GM12865 (cell line): ENCODE measurements at regions not wholly inside any gene's neighbourhood (a gene's known extent, or its start where the extent isn't known, plus 50 kb on each side); places are given as distances from the start of the nearest gene placed in this dataset.

Experiments used
- DNase-seq: peaks from one replicate; pipeline ENCODE4 v3.0.0; 2010; ENCODE audit warnings: low read depth
- H3K4me3 ChIP-seq: 2 replicates; pipeline ENCODE4 v1.5.1; 2011; ENCODE audit warnings: mild to moderate bottlenecking, low read depth, low read length, control low read depth
- CTCF ChIP-seq: IDR thresholded peaks from 2 replicates; pipeline ENCODE4 v1.5.1; 2011; ENCODE audit warnings: low read length, control low read depth, low read depth, inconsistent platforms; ENCODE audit not compliant: insufficient read depth; ENCODE audit errors: missing control alignments

GRCh38 chr21:25375675-25376074 lies 231.6 kb downstream of the MRPL39 start:
- no peak for DNase-seq
- no peak overlapping the region for H3K4me3 ChIP-seq
- no peak for TF ChIP-seq CTCF

- TF ChIP-seq CTCF, result no peak
- H3K4me3 ChIP-seq, result no peak overlapping the region
- DNase-seq, result no peak
These were observed 233.9 kb downstream of the MRPL39 start for GRCh38 chr21:25373126-25374082.

GRCh38 chr21:25371841-25372425 lies 235.3 kb downstream of the MRPL39 start:
- no peak for TF ChIP-seq CTCF
- no peak for DNase-seq
- no peak overlapping the region for H3K4me3 ChIP-seq

- TF ChIP-seq CTCF, result no peak
- DNase-seq, result no peak
- H3K4me3 ChIP-seq, result no peak overlapping the region
These were observed 237.0 kb downstream of the MRPL39 start for GRCh38 chr21:25370311-25370744.

- no peak for DNase-seq
These were observed 237.6 kb downstream of the MRPL39 start for GRCh38 chr21:25369524-25370300.

More at GRCh38 chr21:25369524-25370300, 237.6 kb downstream of the MRPL39 start:
- H3K4me3 ChIP-seq, result no peak overlapping the region
- TF ChIP-seq CTCF, result no peak
